ENCODE measurements at regions not wholly inside any gene's neighbourhood (a gene's known extent, or its start where the extent isn't known, plus 50 kb on each side); places are given as distances from the start of the nearest gene placed in this dataset.

- WGBS (ENCODE audit: missing lambda C conversion rate) = 28% methylated on average over 1 of the region's 1 CpG
- TF ChIP-seq HOXA7 (CRISPR knock-in tag; IDR thresholded peaks at IDR 0.05) = no peak
- no peak for TF ChIP-seq RAD21 (conservative IDR thresholded peaks at IDR 0.05 in 1 of 2, IDR thresholded peaks at IDR 0.05 in 1 of 2)
- TF ChIP-seq, protein P1, sequence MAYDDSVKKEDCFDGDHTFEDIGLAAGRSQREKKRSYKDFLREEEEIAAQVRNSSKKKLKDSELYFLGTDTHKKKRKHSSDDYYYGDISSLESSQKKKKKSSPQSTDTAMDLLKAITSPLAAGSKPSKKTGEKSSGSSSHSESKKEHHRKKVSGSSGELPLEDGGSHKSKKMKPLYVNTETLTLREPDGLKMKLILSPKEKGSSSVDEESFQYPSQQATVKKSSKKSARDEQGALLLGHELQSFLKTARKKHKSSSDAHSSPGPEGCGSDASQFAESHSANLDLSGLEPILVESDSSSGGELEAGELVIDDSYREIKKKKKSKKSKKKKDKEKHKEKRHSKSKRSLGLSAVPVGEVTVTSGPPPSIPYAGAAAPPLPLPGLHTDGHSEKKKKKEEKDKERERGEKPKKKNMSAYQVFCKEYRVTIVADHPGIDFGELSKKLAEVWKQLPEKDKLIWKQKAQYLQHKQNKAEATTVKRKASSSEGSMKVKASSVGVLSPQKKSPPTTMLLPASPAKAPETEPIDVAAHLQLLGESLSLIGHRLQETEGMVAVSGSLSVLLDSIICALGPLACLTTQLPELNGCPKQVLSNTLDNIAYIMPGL (CRISPR knock-in tag; IDR thresholded peaks at IDR 0.05; ENCODE audit: borderline replicate concordance) = no peak
- TF ChIP-seq BHLHE40 (IDR thresholded peaks at IDR 0.05; ENCODE audit: low read depth, low read length) = no peak
- TF ChIP-seq HDAC2 (IDR thresholded peaks at IDR 0.05) = no peak
- TF ChIP-seq NPAS2 (CRISPR knock-in tag; IDR thresholded peaks at IDR 0.05; ENCODE audit: borderline replicate concordance) = no peak
- TF ChIP-seq KDM5A (IDR thresholded peaks at IDR 0.05) = no peak
- no peak for TF ChIP-seq HOXB5 (CRISPR knock-in tag; IDR thresholded peaks at IDR 0.05)
- no peak for TF ChIP-seq JUNB (IDR thresholded peaks at IDR 0.05)
- no peak for TF ChIP-seq CTCF (IDR thresholded peaks at IDR 0.05)
- no peak for TF ChIP-seq CEBPB (IDR thresholded peaks at IDR 0.05)
- no peak for TF ChIP-seq ZC3H11A (IDR thresholded peaks at IDR 0.05)
- no peak for TF ChIP-seq HES2 (IDR thresholded peaks at IDR 0.05)
- no peak for TF ChIP-seq RFX5 (IDR thresholded peaks at IDR 0.05)
- no peak for TF ChIP-seq USF2 (IDR thresholded peaks at IDR 0.05)
- FAIRE-seq = no peak
- ChIA-PET CTCF (no interaction called here), POLR2A (no interaction called here)
- no peaks in the 10 kb centered on the region for H3K9me3 ChIP-seq
- DNase-seq (ENCODE audit: low read depth in 1 of 2, low spot score in 1 of 2) = no peak
- ATAC-seq = no peak
- no peak overlapping the region for H3K27ac ChIP-seq
- H3K4me1 ChIP-seq = no peaks in the 10 kb centered on the region
- H3K4me3 ChIP-seq = no peak overlapping the region
- H3K4me2 ChIP-seq = no peak overlapping the region
Observed at GRCh38 chr6:112934433-112935327, 587.5 kb downstream of the RFPL4B start.

- 53% methylated on average over 2 of the region's 2 CpGs for WGBS (ENCODE audit: missing lambda C conversion rate)
- no peak overlapping the region for H3K4me3 ChIP-seq
- TF ChIP-seq RAD21 (conservative IDR thresholded peaks at IDR 0.05 in 1 of 2, IDR thresholded peaks at IDR 0.05 in 1 of 2) = no peak
- no peak for TF ChIP-seq USF2 (IDR thresholded peaks at IDR 0.05)
- TF ChIP-seq CTCF (IDR thresholded peaks at IDR 0.05) = no peak
- TF ChIP-seq TP53 (CRISPR knock-in tag; IDR thresholded peaks at IDR 0.05) = no peak
- TF ChIP-seq KDM1A (IDR thresholded peaks at IDR 0.05; ENCODE audit: low read depth) = no peak
- TF ChIP-seq, protein P1 (CRISPR knock-in tag; IDR thresholded peaks at IDR 0.05; ENCODE audit: borderline replicate concordance) = no peak
- TF ChIP-seq ZFP36 (IDR thresholded peaks at IDR 0.05; ENCODE audit: borderline replicate concordance, partially characterized antibody) = no peak
- TF ChIP-seq, protein P2, sequence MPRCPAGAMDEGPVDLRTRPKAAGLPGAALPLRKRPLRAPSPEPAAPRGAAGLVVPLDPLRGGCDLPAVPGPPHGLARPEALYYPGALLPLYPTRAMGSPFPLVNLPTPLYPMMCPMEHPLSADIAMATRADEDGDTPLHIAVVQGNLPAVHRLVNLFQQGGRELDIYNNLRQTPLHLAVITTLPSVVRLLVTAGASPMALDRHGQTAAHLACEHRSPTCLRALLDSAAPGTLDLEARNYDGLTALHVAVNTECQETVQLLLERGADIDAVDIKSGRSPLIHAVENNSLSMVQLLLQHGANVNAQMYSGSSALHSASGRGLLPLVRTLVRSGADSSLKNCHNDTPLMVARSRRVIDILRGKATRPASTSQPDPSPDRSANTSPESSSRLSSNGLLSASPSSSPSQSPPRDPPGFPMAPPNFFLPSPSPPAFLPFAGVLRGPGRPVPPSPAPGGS (IDR thresholded peaks at IDR 0.05) = no peak
- TF ChIP-seq HDAC2 (IDR thresholded peaks at IDR 0.05) = no peak
- TF ChIP-seq EP300 (IDR thresholded peaks at IDR 0.05) = no peak
- no peak for TF ChIP-seq RNF2 (IDR thresholded peaks at IDR 0.05; ENCODE audit: borderline replicate concordance, low read depth)
- ChIA-PET CTCF (interaction anchor here (0.6 kb wide), 1 partner anchor 156 kb away, joined by 3 read pairs; no protein-coding TSS in a partner anchor), POLR2A (no interaction called here)
- H3K9me3 ChIP-seq = no peaks in the 10 kb centered on the region
- H3K4me2 ChIP-seq = no peak overlapping the region
- no peak for FAIRE-seq
- ATAC-seq = no peak
- DNase-seq (ENCODE audit: low read depth in 1 of 2, low spot score in 1 of 2) = no peak
- H3K27ac ChIP-seq = no peak overlapping the region
- no peaks in the 10 kb centered on the region for H3K4me1 ChIP-seq
Observed at GRCh38 chr6:112935402-112936078, 588.4 kb downstream of the RFPL4B start.

Data from A549 (cell line).